ENCODE measurements at regions not wholly inside any gene's neighbourhood (a gene's known extent, or its start where the extent isn't known, plus 50 kb on each side); places are given as distances from the start of the nearest gene placed in this dataset.

GRCh38 chr20:43794326-43794725, 67.5 kb upstream of the GTSF1L start:
- TF ChIP-seq CTCF (IDR thresholded peaks at IDR 0.05) (no peak), POLR2AphosphoS5 (IDR thresholded peaks at IDR 0.05) (no peak), EP300 (IDR thresholded peaks at IDR 0.05) (no peak), POLR2A (IDR thresholded peaks at IDR 0.05) (no peak)
